ENCODE measurements at regions not wholly inside any gene's neighbourhood (a gene's known extent, or its start where the extent isn't known, plus 50 kb on each side); places are given as distances from the start of the nearest gene placed in this dataset.
"Not testable (repeated sequence)": the region's sequence is repeated elsewhere in the genome, so short reads cannot be mapped to it uniquely, and the experiment has no call there.

GRCh38 chr4:135994360-135994759, 1537.9 kb downstream of the PCDH18 start:
- FAIRE-seq (no peak), DNase-seq (ENCODE audit: low spot score) (no peak)

GRCh38 chr4:135976860-135977259, 1555.4 kb downstream of the PCDH18 start:
- DNase-seq (ENCODE audit: low spot score) (no peak), FAIRE-seq (no peak)

- DNase-seq (ENCODE audit: low spot score), result no peak
Measured at GRCh38 chr4:135966936-135967335, 1565.4 kb downstream of the PCDH18 start.

DNA sequence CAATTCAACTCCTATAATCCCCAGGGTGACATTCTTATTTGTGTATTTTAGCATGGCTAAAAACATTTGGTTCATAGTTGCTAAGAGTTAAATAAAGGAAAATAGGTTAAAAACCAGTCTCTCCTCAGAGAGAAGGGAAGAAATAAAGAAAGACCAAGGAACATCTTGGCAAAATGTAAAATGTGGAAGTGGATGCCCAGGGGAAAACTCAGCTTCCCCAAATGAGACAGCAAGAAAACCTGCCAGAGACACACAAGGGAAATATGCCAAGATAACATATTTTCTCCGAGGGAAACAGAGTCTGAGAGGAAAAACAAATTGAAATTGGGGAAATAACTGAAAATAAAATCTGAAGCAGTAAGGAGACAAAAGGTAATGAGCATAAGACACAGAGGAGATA, 1569.3 kb downstream of the PCDH18 start:
- no peak for FAIRE-seq
- no peak for DNase-seq (ENCODE audit: low spot score)

More at GRCh38 chr4:135966936-135967335, 1565.4 kb downstream of the PCDH18 start:
- no peak for FAIRE-seq

- no peak for FAIRE-seq
Measured at GRCh38 chr4:135949931-135950330, 1582.4 kb downstream of the PCDH18 start.

DNA sequence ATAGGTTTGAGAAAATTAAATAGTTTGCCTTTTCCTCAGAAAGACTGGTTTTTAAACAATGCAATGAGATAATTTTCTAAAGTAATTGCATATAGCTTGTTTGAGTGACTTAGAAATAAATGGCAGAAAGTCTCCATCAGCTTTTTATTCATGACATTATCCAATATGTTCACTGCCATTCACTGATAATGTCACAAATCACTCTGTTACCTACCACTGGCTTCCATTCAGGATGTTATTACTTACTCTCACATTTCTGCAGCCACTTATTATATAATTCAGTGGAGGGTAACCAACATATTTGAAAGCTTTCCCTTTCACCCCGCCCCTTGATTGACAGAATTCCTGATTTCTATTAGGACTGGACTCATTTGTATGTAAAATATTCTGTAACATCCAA, 1583.5 kb downstream of the PCDH18 start:
- no peak for FAIRE-seq

More at GRCh38 chr4:135949931-135950330, 1582.4 kb downstream of the PCDH18 start:
- DNase-seq (ENCODE audit: low spot score), result no peak

DNA sequence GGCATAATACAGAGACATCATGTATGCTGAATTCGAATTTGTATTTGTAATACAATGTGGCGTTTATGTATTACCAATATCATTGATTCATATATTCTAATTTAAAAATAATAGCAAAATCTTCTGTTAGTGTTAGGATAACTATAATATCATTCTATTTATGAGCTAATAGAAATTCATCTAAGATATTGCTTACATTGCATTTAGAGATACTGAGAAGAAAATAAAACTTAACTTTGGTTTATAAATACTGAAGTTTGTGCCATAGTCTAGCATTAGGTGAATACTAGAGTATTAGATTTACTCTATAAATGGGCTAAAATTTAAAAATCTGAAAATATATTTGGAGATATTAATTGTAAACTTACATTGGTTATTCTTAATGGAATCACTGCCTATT, 1590.6 kb downstream of the PCDH18 start:
- no peak for FAIRE-seq
- DNase-seq (ENCODE audit: low spot score), result no peak

More for the DNA sequence above, 1583.5 kb downstream of the PCDH18 start:
- no peak for DNase-seq (ENCODE audit: low spot score)

GRCh38 chr4:135934026-135934425, 1598.3 kb downstream of the PCDH18 start:
- no peak for FAIRE-seq
- no peak for DNase-seq (ENCODE audit: low spot score)

GRCh38 chr4:135927651-135928050, 1604.6 kb downstream of the PCDH18 start:
- FAIRE-seq, result no peak
- DNase-seq (ENCODE audit: low spot score), result no peak

- DNase-seq (ENCODE audit: low spot score) (no peak), FAIRE-seq (no peak)
Measured at GRCh38 chr4:135921081-135921480, 1611.2 kb downstream of the PCDH18 start.

GRCh38 chr4:135917011-135917410, 1615.3 kb downstream of the PCDH18 start:
- no peak for DNase-seq (ENCODE audit: low spot score)
- FAIRE-seq, result no peak

- DNase-seq (ENCODE audit: low spot score) (no peak), FAIRE-seq (no peak)
Measured at GRCh38 chr4:135900956-135901355, 1631.3 kb downstream of the PCDH18 start.

DNA sequence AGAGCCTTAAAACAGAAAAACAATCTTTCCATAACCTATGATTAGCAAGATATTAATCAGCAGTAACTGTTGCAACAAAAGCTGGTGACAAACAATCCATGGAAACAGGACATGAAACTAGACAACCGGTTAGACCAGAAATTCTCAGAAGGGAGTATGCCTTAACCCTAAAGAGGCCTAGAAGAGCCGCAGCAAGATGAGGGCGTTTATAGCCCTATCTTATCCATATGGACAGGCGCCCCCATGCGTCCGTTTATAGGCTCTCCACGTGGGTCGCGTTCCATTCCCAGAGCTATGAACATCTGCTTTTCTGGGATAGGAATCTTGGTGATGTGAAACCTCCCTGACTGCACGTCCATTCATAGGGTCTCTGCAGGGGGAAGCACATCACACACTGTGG, 1662.7 kb upstream of the PABPC4L start:
- not testable (repeated sequence) for FAIRE-seq

DNA sequence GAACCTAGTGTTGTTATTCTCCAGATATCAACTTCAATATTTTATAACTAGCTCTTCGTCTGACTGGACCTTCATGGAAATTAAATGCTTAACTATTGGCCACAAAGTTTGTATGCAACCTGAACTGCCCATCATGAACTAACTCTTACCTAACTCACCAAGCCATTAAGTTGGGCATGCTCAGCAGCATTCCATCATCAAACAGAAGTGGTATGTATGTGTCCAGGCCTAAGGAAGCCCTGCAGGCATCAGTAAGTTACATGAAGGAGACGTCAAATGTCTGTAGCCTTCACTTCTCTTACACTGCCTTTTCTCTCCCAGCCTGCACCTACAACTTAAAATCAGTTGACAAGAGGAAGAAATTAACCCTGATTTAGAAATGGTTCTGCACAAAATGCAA, 1639.2 kb upstream of the PABPC4L start:
- FAIRE-seq (no peak), DNase-seq (ENCODE audit: low spot score) (no peak)

More for the DNA sequence above, 1662.7 kb upstream of the PABPC4L start:
- DNase-seq (ENCODE audit: low spot score), result not testable (repeated sequence)

DNA sequence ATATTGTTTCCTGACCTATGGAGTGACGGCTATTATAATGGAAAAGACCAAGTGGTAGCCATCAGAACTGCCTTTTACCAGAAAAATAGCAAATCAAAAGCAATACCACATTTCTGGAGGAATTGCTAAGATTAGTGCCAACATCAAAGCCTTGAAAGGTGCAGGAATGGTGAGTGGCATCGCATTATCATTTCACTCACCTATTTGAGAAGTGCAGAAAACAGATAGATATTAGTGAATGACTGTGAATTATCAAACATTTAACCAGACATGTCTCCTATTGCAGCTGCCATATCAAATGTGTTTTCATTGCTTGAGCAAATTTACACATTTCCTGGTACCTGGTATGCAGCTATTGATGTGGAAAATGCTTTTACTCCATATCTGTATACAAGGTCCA, 1638.1 kb upstream of the PABPC4L start:
- FAIRE-seq (no peak), DNase-seq (ENCODE audit: low spot score) (no peak)

DNA sequence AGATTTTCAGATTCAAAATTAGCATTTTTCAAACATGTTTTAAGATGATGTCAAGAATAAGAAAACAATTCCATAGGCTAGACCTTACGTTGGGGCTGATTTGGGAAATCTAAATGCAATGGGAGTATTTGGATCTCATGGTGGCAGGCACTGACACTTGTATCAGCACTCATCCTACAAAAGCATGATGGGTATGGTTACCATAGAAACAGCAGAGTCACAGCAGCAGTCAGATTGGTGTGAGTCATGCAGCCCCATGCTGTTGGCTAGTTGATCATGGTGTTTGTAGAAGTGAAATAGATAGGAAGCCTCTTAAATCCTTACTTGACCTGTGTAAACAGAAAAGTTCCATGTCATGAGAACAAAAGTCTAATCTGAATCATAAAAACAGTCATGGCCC, 1637.3 kb upstream of the PABPC4L start:
- peak; percentile 4 for DNase-seq (ENCODE audit: low spot score)
- no peak for FAIRE-seq

DNA sequence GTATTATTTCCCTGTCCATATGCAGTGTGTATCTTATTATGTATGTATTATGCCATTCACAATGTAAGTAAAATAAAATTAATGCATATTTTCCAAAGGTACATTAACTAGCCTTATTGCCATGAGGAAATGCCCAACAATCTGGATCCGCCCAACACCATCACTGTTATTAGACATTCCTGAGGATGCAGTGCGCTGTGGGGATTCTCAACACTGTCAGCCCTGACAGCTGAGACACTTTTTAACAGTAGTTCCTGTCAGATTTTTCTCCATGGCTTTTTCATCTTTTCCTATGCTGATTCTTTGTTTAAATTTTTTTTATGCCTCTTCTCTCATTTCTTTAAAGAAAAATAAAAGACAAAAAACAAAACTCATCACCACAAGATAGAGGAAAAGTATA, 1632.9 kb upstream of the PABPC4L start:
- no peak for FAIRE-seq
- no peak for DNase-seq (ENCODE audit: low spot score)

DNA sequence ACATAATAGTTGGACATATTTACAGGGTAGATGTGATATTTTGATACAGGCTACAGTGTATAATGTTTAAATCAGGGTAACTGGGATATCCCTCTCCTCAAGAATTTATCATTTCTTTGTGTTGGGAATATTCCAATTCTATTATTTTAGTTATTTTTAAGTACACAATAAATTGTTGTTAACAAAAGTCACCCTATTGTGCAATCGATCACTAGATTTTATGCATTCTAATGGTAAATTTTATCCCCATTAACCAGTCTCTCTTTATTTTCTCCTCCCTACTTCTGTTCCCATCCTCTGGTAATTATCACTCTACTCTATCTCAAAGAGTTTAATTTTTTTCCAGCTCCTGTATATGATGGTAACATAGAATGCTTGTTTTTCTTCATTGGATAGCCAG, 1631.9 kb upstream of the PABPC4L start:
- DNase-seq (ENCODE audit: low spot score) (no peak), FAIRE-seq (no peak)

DNA sequence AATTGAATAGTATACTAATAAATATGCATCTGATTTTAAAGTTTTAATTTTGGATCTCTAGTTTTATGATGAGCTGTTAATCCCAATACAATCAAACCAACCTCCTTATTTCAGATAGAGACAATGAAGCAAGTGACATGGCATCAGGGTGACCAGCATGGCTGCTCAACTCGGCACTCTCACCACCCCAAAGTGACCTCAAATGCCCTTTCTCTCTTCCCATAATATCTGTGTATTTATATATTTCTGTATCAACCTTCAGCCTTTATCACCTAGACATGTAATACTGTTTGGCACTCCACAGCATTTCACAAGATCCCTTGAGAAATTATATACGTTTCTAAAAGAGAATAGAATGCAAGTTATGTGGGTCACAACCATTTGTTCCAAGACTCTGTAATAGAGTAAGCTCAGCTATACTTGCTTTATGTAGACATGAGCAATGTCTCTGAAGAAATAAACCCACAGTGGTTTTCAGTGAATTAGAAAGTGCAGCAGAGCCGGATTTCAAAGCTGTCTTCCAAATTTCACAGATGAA, 1623.2 kb upstream of the PABPC4L start:
- FAIRE-seq (no peak), DNase-seq (ENCODE audit: low spot score) (no peak)

- FAIRE-seq (no peak), DNase-seq (ENCODE audit: low spot score) (no peak)
Measured at GRCh38 chr4:135804785-135805184, 1603.2 kb upstream of the PABPC4L start.

DNA sequence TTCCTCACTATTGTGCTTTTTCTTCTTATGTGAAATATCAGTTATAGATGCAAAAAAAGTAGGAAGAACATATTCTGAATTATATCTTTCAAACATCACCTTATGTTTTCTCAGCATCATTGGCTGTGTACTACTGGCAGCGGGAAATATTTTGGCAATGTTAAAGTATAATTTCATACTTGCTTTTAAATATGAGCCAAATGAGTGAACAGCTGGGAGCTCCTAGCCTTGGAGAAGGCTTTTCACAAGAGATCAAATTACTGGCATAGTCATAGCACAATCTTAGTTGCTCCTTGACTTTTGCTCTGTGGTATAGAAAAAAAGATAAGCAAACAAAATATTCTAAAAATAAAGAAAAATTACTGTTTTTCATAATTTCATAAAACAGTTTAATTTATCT, 1575.8 kb upstream of the PABPC4L start:
- no peak for DNase-seq (ENCODE audit: low spot score)
- no peak for FAIRE-seq

- FAIRE-seq (no peak), DNase-seq (ENCODE audit: low spot score) (no peak)
Measured at GRCh38 chr4:135775909-135776308, 1574.3 kb upstream of the PABPC4L start.

DNA sequence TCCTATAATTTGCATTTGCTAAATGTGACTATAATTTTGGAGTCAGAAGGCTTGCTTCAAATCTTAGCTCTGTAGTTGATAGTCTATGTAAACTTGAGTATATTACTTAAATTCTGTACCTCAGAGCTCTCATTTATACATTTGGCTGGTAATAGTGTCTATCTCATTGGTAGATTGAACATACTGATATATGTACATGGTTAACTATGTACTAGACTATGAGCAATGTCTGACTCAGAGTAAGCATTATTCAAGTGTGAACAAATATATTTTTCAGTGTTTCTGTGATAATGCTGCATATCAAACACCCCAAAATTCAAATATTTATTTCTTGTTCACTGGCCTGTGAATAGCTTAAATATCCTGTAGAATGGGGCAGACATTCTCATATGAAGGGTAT, 1568.9 kb upstream of the PABPC4L start:
- FAIRE-seq, result no peak
- no peak for DNase-seq (ENCODE audit: low spot score)

DNA sequence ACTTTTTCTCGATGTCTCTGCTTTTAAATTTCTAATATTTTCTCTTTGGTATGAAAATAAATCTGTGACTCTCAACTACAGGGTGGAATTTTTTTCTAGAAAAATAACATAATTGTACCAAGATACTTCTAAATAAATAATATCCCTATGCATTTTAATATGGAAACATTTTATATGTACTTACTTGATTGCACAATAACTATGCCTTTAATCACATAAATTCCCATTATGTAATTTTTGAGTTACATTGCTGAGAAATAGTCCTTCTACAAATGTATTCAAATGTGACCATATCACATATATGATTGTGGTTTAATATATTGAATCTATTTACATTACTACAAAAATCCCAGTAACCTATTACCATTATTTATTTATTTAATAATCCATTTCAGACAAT, 1543.3 kb upstream of the PABPC4L start:
- no peak for DNase-seq (ENCODE audit: low spot score)
- FAIRE-seq, result no peak

Measured in urothelium cell line (cell line).